ENCODE measurements at regions not wholly inside any gene's neighbourhood (a gene's known extent, or its start where the extent isn't known, plus 50 kb on each side); places are given as distances from the start of the nearest gene placed in this dataset.
"Not testable (repeated sequence)": the region's sequence is repeated elsewhere in the genome, so short reads cannot be mapped to it uniquely, and the experiment has no call there.

DNA sequence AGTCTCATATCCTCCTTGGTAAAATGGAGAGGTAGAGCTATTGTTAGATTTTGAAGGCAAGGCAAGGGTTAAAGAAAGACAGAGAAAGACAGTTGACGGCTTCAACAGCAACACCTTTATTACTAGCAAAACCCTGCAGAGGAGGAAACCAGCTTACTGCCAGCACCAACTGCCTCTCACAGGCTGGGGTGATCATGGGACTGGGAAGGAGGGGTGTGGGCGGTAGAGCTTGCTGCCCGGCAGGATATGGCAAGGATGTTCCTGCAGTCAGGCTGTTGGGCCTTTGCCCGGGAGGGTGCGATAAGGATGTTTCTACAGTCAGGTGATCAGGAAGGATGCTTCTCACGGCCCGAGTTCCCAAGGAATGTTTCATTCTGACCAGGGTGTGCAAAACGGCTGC lies 310.0 kb downstream of the FOXD4L4 start:
- not testable (repeated sequence) for H3K4me1 ChIP-seq (ENCODE audit: control insufficient read depth in 2 of 2, insufficient read depth in 2 of 2, low read length in 2 of 2); DNase-seq (ENCODE audit: low read depth in 6 of 9, low spot score in 9 of 9); H3K27me3 ChIP-seq (ENCODE audit: control insufficient read depth in 2 of 2, insufficient read depth in 1 of 2, low read length in 1 of 2); H3K9me3 ChIP-seq (ENCODE audit: control insufficient read depth in 2 of 2, insufficient read depth in 1 of 2, low read length in 1 of 2); H3K4me3 ChIP-seq (ENCODE audit: low read length in 2 of 2); H3K36me3 ChIP-seq (ENCODE audit: control insufficient read depth in 2 of 2, insufficient read depth in 2 of 2, low read length in 1 of 2); H3K27ac ChIP-seq (ENCODE audit: low read depth in 1 of 2, low read length in 1 of 2)
- WGBS = no CpG with 5 or more reads among the region's 8 CpGs

DNA sequence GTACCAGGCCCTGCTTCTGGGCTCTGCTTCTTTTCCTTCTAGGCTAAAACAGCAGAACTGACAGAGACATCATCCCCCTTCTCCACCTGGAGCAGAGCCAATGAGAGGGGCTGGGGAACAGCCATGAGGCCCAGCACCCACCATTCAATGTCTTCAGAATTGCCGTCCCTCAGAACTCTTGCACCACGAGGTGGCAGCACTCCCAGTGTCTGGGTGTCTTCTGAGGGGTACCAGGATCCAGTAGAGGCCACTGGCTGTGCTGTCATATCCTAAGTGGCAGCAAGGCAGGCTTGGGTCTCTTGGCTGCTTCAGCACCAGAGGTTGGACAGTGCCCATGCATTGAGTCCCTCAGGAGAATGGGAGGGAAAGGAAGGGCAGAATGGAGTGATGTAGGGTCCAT lies 312.8 kb downstream of the FOXD4L4 start:
- DNase-seq (ENCODE audit: low read depth in 6 of 9, low spot score in 9 of 9); H3K9me3 ChIP-seq (ENCODE audit: control insufficient read depth in 2 of 2, insufficient read depth in 1 of 2, low read length in 1 of 2); H3K27me3 ChIP-seq (ENCODE audit: control insufficient read depth in 2 of 2, insufficient read depth in 1 of 2, low read length in 1 of 2); H3K4me1 ChIP-seq (ENCODE audit: control insufficient read depth in 2 of 2, insufficient read depth in 2 of 2, low read length in 2 of 2); H3K27ac ChIP-seq (ENCODE audit: low read depth in 1 of 2, low read length in 1 of 2); H3K4me3 ChIP-seq (ENCODE audit: low read length in 2 of 2); H3K36me3 ChIP-seq (ENCODE audit: control insufficient read depth in 2 of 2, insufficient read depth in 2 of 2, low read length in 1 of 2): not testable (repeated sequence)
- no CpG with 5 or more reads among the region's 2 CpGs for WGBS

DNA sequence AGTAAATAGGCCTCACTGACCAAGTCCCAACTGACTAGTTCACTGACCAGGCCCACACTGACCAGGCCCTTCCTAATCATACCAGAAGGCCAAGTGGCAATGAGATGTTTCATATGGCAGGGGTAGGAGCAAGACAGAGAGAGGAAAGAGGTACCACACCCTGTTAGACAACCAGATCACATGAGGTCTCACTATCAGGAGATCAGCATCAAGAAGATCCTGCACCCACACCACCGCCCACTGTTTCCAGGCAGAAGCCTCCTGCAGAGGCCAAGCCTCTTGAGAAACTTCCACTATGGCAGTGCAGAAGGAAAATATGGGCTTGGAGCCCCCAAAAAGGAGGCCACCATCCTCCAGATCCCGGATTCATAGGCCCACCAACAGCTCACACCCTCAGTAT lies 317.8 kb downstream of the FOXD4L4 start:
- not testable (repeated sequence) for H3K27me3 ChIP-seq (ENCODE audit: control insufficient read depth in 2 of 2, insufficient read depth in 1 of 2, low read length in 1 of 2); H3K4me3 ChIP-seq (ENCODE audit: low read length in 2 of 2); DNase-seq (ENCODE audit: low read depth in 6 of 9, low spot score in 9 of 9); H3K36me3 ChIP-seq (ENCODE audit: control insufficient read depth in 2 of 2, insufficient read depth in 2 of 2, low read length in 1 of 2); H3K4me1 ChIP-seq (ENCODE audit: control insufficient read depth in 2 of 2, insufficient read depth in 2 of 2, low read length in 2 of 2); H3K27ac ChIP-seq (ENCODE audit: low read depth in 1 of 2, low read length in 1 of 2); H3K9me3 ChIP-seq (ENCODE audit: control insufficient read depth in 2 of 2, insufficient read depth in 1 of 2, low read length in 1 of 2)
- no CpG with 5 or more reads among the region's 2 CpGs for WGBS

DNA sequence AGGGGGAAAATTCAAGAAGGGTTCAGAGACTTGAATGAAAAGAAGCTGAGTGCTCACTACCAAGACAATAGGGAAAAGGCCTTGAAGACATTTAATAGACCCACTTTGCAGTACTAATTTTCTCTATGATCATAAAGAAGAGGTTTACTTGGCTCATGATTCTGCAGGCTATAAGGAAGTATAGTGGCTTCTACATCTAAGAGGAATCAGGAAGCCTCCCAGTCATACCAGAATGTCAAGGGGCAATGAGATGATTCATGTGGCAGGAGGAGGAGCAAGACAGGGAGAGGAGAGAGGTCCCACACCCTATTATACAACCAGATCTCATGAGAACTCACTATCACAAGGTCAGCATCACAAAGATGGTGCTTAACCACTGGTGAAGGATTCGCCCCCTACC lies 323.7 kb downstream of the FOXD4L4 start:
- not testable (repeated sequence) for H3K9me3 ChIP-seq (ENCODE audit: control insufficient read depth in 2 of 2, insufficient read depth in 1 of 2, low read length in 1 of 2); H3K36me3 ChIP-seq (ENCODE audit: control insufficient read depth in 2 of 2, insufficient read depth in 2 of 2, low read length in 1 of 2); H3K27ac ChIP-seq (ENCODE audit: low read depth in 1 of 2, low read length in 1 of 2); H3K27me3 ChIP-seq (ENCODE audit: control insufficient read depth in 2 of 2, insufficient read depth in 1 of 2, low read length in 1 of 2); DNase-seq (ENCODE audit: low read depth in 6 of 9, low spot score in 9 of 9); H3K4me1 ChIP-seq (ENCODE audit: control insufficient read depth in 2 of 2, insufficient read depth in 2 of 2, low read length in 2 of 2); H3K4me3 ChIP-seq (ENCODE audit: low read length in 2 of 2)
- no CpG with 5 or more reads among the region's 1 CpG for WGBS

DNA sequence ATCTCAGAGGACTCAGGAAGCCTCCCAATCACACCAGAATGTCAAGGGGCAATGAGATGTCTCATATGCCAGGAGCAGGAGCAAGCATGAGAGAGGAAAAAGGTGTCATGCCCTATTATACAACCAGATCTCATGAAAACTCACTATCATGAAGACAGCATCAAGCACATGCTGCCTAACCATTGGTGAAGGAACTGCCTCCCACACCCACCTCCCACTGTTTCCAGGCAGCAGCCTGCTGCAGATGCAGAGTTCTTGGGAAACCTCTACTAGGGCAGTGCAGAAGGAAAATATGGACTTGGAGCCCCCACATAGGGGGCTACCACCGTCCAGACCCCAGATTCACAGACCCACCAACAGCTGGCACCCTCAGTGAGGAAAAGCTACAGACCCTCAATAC lies 326.9 kb downstream of the FOXD4L4 start:
- not testable (repeated sequence) for H3K27me3 ChIP-seq (ENCODE audit: control insufficient read depth in 2 of 2, insufficient read depth in 1 of 2, low read length in 1 of 2); H3K9me3 ChIP-seq (ENCODE audit: control insufficient read depth in 2 of 2, insufficient read depth in 1 of 2, low read length in 1 of 2); H3K4me3 ChIP-seq (ENCODE audit: low read length in 2 of 2); H3K27ac ChIP-seq (ENCODE audit: low read depth in 1 of 2, low read length in 1 of 2); H3K36me3 ChIP-seq (ENCODE audit: control insufficient read depth in 2 of 2, insufficient read depth in 2 of 2, low read length in 1 of 2); H3K4me1 ChIP-seq (ENCODE audit: control insufficient read depth in 2 of 2, insufficient read depth in 2 of 2, low read length in 2 of 2); DNase-seq (ENCODE audit: low read depth in 6 of 9, low spot score in 9 of 9)
- no CpG with 5 or more reads among the region's 1 CpG for WGBS

DNA sequence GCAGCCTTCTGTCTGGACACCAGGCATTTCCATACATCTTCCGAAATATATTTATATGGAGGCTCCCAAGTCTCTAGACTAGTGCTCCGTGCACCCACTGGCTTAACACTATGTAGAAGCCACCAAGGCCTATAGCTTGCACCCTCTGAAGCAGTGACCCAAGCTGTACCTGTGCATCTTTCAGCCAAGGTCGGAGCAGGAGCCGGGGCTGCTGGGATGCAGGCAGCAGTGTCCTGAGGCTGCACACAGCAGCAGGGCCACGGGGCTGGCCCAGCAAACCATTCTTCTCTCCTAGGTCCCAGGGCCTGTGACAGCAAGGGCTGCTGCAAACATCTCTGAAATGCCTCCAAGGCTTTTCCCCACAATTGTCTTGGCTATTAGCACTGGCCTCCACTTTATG lies 328.8 kb downstream of the FOXD4L4 start:
- not testable (repeated sequence) for DNase-seq (ENCODE audit: low read depth in 6 of 9, low spot score in 9 of 9); H3K4me1 ChIP-seq (ENCODE audit: control insufficient read depth in 2 of 2, insufficient read depth in 2 of 2, low read length in 2 of 2); H3K27ac ChIP-seq (ENCODE audit: low read depth in 1 of 2, low read length in 1 of 2); H3K4me3 ChIP-seq (ENCODE audit: low read length in 2 of 2); H3K36me3 ChIP-seq (ENCODE audit: control insufficient read depth in 2 of 2, insufficient read depth in 2 of 2, low read length in 1 of 2); H3K9me3 ChIP-seq (ENCODE audit: control insufficient read depth in 2 of 2, insufficient read depth in 1 of 2, low read length in 1 of 2); H3K27me3 ChIP-seq (ENCODE audit: control insufficient read depth in 2 of 2, insufficient read depth in 1 of 2, low read length in 1 of 2)
- 78% methylated on average over 3 of the region's 5 CpGs for WGBS

DNA sequence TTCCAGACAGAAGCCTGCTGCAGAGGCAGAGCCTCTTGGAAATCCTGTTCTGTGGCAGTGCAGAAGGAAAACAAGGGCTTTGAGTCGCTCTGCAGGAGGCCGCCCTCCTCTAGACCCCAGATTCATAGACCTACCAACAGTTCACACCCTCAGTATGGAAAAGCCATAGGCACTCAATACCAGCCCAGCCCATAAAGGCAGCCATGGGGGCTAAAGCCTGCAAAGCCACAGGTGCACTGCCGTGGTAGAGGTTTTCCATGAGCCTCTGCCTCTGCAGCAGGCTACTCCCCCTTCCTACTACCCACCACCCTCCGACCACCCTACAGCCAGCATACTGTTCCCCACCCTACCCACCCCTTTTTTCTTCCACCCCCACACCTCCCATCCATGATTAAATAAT lies 330.3 kb downstream of the FOXD4L4 start:
- H3K27me3 ChIP-seq (ENCODE audit: control insufficient read depth in 2 of 2, insufficient read depth in 1 of 2, low read length in 1 of 2) = not testable (repeated sequence)
- DNase-seq (ENCODE audit: low read depth in 6 of 9, low spot score in 9 of 9) = peak in 1 of 9 donors; percentile 0

DNA sequence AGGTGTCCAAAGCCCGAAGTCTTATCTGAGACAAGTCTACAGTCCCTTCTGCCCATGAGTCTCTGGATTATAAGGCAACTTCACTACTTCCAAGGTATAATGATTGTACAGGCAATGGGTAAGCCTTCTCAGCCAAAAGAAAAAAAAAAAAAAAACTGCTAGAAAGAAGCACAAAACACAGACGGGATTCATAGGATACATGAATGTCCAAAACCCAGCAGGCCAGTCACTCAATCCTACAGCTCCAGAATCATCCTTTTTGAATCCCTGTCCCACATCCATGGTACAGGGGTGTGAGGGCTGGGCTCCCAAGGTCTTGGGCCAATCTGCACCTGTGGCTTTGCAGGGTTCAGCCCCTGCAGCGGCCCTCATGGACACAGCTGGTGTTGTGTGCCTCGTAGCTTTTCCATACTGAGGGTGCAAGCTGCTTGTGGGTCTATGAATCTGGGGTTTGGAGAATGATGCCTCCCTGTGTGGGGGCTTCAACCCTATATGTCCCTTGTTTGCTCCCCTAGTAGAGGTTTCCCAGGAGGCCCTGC lies 331.6 kb downstream of the FOXD4L4 start:
- 95% methylated on average over 2 of the region's 4 CpGs for WGBS

More for the DNA sequence above, 330.3 kb downstream of the FOXD4L4 start:
- H3K27ac ChIP-seq (ENCODE audit: low read depth in 1 of 2, low read length in 1 of 2); H3K9me3 ChIP-seq (ENCODE audit: control insufficient read depth in 2 of 2, insufficient read depth in 1 of 2, low read length in 1 of 2); H3K36me3 ChIP-seq (ENCODE audit: control insufficient read depth in 2 of 2, insufficient read depth in 2 of 2, low read length in 1 of 2); H3K4me3 ChIP-seq (ENCODE audit: low read length in 2 of 2); H3K4me1 ChIP-seq (ENCODE audit: control insufficient read depth in 2 of 2, insufficient read depth in 2 of 2, low read length in 2 of 2): not testable (repeated sequence)
- 93% methylated on average over 4 of the region's 4 CpGs for WGBS

DNA sequence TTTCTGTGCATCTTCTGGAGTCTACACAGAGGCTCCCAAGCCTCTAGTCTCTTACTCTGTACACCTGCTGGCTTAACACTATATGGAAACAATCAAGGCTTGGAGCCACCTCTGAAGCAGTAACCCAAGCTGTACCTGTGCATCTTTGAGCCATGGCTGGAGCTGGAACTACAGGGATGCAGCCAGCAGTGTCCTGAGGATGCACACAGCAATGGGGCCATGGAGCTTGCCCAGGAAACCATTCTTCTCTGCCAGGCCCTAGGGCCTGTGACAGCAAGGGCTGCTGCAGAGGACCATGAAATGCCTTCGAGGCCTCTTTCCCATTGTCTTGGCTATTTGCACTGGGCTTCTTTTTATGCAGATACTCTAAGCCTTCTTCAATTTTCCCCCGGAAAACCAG lies 332.1 kb downstream of the FOXD4L4 start:
- 94% methylated on average over 1 of the region's 2 CpGs for WGBS
- DNase-seq (ENCODE audit: low read depth in 6 of 9, low spot score in 9 of 9); H3K27me3 ChIP-seq (ENCODE audit: control insufficient read depth in 2 of 2, insufficient read depth in 1 of 2, low read length in 1 of 2); H3K36me3 ChIP-seq (ENCODE audit: control insufficient read depth in 2 of 2, insufficient read depth in 2 of 2, low read length in 1 of 2); H3K9me3 ChIP-seq (ENCODE audit: control insufficient read depth in 2 of 2, insufficient read depth in 1 of 2, low read length in 1 of 2); H3K27ac ChIP-seq (ENCODE audit: low read depth in 1 of 2, low read length in 1 of 2); H3K4me3 ChIP-seq (ENCODE audit: low read length in 2 of 2); H3K4me1 ChIP-seq (ENCODE audit: control insufficient read depth in 2 of 2, insufficient read depth in 2 of 2, low read length in 2 of 2): not testable (repeated sequence)

More for the DNA sequence above, 331.6 kb downstream of the FOXD4L4 start:
- H3K4me1 ChIP-seq (ENCODE audit: control insufficient read depth in 2 of 2, insufficient read depth in 2 of 2, low read length in 2 of 2); H3K27me3 ChIP-seq (ENCODE audit: control insufficient read depth in 2 of 2, insufficient read depth in 1 of 2, low read length in 1 of 2); H3K27ac ChIP-seq (ENCODE audit: low read depth in 1 of 2, low read length in 1 of 2); DNase-seq (ENCODE audit: low read depth in 6 of 9, low spot score in 9 of 9); H3K4me3 ChIP-seq (ENCODE audit: low read length in 2 of 2); H3K9me3 ChIP-seq (ENCODE audit: control insufficient read depth in 2 of 2, insufficient read depth in 1 of 2, low read length in 1 of 2); H3K36me3 ChIP-seq (ENCODE audit: control insufficient read depth in 2 of 2, insufficient read depth in 2 of 2, low read length in 1 of 2): not testable (repeated sequence)

DNA sequence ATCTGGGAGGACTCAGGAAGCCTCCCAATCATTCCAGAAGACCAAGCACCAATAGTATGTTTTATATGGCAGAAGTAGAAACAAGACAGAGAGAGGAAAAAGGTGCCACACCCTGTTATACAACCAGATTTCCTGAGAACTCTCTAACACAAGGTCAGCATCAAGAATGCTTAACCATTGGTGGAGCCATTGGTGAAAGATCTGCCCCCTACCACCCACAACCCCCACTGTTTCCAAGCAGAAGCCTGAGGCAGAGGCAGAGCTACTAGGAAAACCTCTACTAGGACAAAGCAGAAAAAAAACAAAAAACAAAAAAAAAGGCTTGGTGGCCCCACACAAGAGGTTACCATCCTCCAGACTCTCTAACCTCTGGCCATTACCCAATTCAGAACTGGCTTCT lies 336.2 kb downstream of the FOXD4L4 start:
- not testable (repeated sequence) for H3K27ac ChIP-seq (ENCODE audit: low read depth in 1 of 2, low read length in 1 of 2); H3K4me3 ChIP-seq (ENCODE audit: low read length in 2 of 2); H3K27me3 ChIP-seq (ENCODE audit: control insufficient read depth in 2 of 2, insufficient read depth in 1 of 2, low read length in 1 of 2); H3K9me3 ChIP-seq (ENCODE audit: control insufficient read depth in 2 of 2, insufficient read depth in 1 of 2, low read length in 1 of 2); H3K36me3 ChIP-seq (ENCODE audit: control insufficient read depth in 2 of 2, insufficient read depth in 2 of 2, low read length in 1 of 2); DNase-seq (ENCODE audit: low read depth in 6 of 9, low spot score in 9 of 9); H3K4me1 ChIP-seq (ENCODE audit: control insufficient read depth in 2 of 2, insufficient read depth in 2 of 2, low read length in 2 of 2)
